Keratinocyte (primary cell): ENCODE measurements at regions not wholly inside any gene's neighbourhood (a gene's known extent, or its start where the extent isn't known, plus 50 kb on each side); places are given as distances from the start of the nearest gene placed in this dataset.
A peak's percentile ranks its signal among the peaks of the same experiment; 100 is the strongest.

Experiments
- DNase-seq: peaks from one replicate; pipeline ENCODE4 v3.0.0-alpha.2; 2011; ENCODE audit warnings: low read depth, missing footprints, low spot score
- FAIRE-seq: peaks from 2 replicates; lab custom pipeline; 2011; peaks lifted over from hg19 to GRCh38; lab: Jason Lieb, UNC
- H2AFZ ChIP-seq: 2 replicates; pipeline ENCODE4 v1.6.0; 2012; ENCODE audit warnings: low read length, control low read depth, inconsistent platforms; ENCODE audit not compliant: control insufficient read depth
- H3K27ac ChIP-seq: 2 replicates; pipeline ENCODE4 v1.5.1; 2011; ENCODE audit warnings: low read length; ENCODE audit not compliant: control insufficient read depth, insufficient read depth
- H3K27me3 ChIP-seq: 3 replicates; pipeline ENCODE4 v1.6.0; 2011; ENCODE audit warnings: low read length; ENCODE audit not compliant: control insufficient read depth, insufficient read depth; ENCODE audit errors: extremely low read depth
- H3K36me3 ChIP-seq, 2 experiments: 2 replicates in 1 of 2; 3 replicates in 1 of 2; pipeline ENCODE4 v1.5.1; 2011; ENCODE audit warnings: low read length in 2 of 2, mild to moderate bottlenecking in 1 of 2; ENCODE audit not compliant: control insufficient read depth in 2 of 2, insufficient read depth in 2 of 2; ENCODE audit errors: extremely low read depth in 1 of 2
- H3K4me1 ChIP-seq: 3 replicates; pipeline ENCODE4 v1.5.1; 2011; ENCODE audit warnings: low read length; ENCODE audit not compliant: control insufficient read depth, insufficient read depth; ENCODE audit errors: extremely low read depth
- H3K4me2 ChIP-seq: 3 replicates; pipeline ENCODE4 v1.6.0; 2011; ENCODE audit warnings: low read depth, low read length; ENCODE audit not compliant: control insufficient read depth, insufficient read depth; ENCODE audit errors: extremely low read depth
- H3K4me3 ChIP-seq, 3 experiments: fragments of 200-600 bp in 1 of 3; sonication (generic) in 1 of 3; 2 replicates in 2 of 3; 3 replicates in 1 of 3; pipeline ENCODE4 v1.5.1; 2011 to 2016; ENCODE audit warnings: low read length in 3 of 3, mild to moderate bottlenecking in 3 of 3, control low read depth in 2 of 3, inconsistent platforms in 1 of 3, low read depth in 1 of 3, mixed read lengths in 1 of 3, mixed run types in 1 of 3, moderate library complexity in 1 of 3; ENCODE audit not compliant: control insufficient read depth in 2 of 3, insufficient read depth in 2 of 3; ENCODE audit errors: extremely low read depth in 1 of 3
- H3K79me2 ChIP-seq: 2 replicates; pipeline ENCODE4 v1.6.0; 2012; ENCODE audit warnings: low read length; ENCODE audit not compliant: control insufficient read depth, insufficient read depth
- H3K9ac ChIP-seq: 3 replicates; pipeline ENCODE4 v1.6.0; 2011; ENCODE audit warnings: low read length; ENCODE audit not compliant: control insufficient read depth, insufficient read depth; ENCODE audit errors: extremely low read depth
- H3K9me1 ChIP-seq: 3 replicates; pipeline ENCODE4 v1.6.0; 2011; ENCODE audit warnings: low read length; ENCODE audit not compliant: control insufficient read depth, insufficient read depth; ENCODE audit errors: extremely low read depth
- H3K9me3 ChIP-seq: 2 replicates; pipeline ENCODE4 v1.5.1; 2012; ENCODE audit warnings: low read depth, low read length; ENCODE audit not compliant: control insufficient read depth
- H4K20me1 ChIP-seq: 3 replicates; pipeline ENCODE4 v1.6.0; 2011; ENCODE audit warnings: low read length; ENCODE audit not compliant: control insufficient read depth, insufficient read depth; ENCODE audit errors: extremely low read depth
- EZH2 ChIP-seq: IDR thresholded peaks from one replicate; pipeline ENCODE4 v1.6.1; 2012; ENCODE audit warnings: inconsistent platforms, mild to moderate bottlenecking, low read length, moderate library complexity
- dilution Hi-C: fragments of 300-500 bp; cut with MboI; formaldehyde crosslinking; loops from one replicate; pipeline ENCODE4 v1.7.0; 2020; ENCODE audit warnings: low sequenced_read_pairs; ENCODE audit not compliant: extremely low pct_ligation_motif_present
- TF ChIP-seq, protein P1 (sequence below), 3 experiments: IDR thresholded peaks in 1 of 3; conservative IDR thresholded peaks in 1 of 3; optimal IDR thresholded peaks in 1 of 3; 2 replicates in 2 of 3; 3 replicates in 1 of 3; pipeline versions ENCODE3 to v1.5.1; 2011; ENCODE audit warnings: low read length in 3 of 3, mild to moderate bottlenecking in 3 of 3, moderate library complexity in 2 of 3, control low read depth in 1 of 3, inconsistent platforms in 1 of 3; ENCODE audit not compliant: insufficient read depth in 2 of 3; ENCODE audit errors: extremely low read depth in 1 of 3

DNA sequence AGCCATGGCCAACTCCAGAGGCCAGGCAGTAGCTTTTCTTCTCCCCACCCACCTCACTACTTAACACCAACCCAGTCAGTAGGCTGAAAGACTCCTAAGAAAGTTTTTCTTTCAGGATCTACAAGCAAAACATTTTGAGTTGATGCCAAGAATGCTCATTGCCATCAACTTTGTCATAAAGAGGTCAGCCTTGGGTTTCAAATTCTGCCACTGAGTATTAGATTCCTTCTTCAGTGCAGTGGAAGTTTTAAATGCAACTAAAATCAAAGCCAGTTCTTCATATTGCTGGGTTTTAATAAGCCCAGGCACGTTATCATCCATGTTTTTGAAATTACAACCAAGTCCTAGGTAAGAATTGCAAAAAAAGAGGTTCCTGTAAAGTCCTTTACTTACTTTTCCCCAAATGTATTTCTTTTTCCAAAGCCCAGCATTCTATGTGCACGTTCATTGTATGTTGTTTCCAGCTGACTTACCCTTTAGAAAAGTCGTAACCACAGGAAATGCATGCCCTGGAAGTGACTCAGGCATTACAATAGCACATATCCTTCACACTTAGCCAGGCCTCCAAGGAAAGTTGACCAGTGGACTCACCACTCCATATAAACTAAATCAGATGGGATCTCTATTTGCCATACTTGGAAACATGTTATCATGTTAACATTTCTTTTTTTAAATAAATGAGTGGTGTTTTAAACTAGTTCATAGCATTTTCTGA is 229.9 kb downstream of the SOX3 start:
- H3K4me1 ChIP-seq, result peaks cover 8% of the 10 kb centered on the region
- FAIRE-seq (peak; percentile 72), DNase-seq (peak; percentile 13)
- TF ChIP-seq, protein P1, sequence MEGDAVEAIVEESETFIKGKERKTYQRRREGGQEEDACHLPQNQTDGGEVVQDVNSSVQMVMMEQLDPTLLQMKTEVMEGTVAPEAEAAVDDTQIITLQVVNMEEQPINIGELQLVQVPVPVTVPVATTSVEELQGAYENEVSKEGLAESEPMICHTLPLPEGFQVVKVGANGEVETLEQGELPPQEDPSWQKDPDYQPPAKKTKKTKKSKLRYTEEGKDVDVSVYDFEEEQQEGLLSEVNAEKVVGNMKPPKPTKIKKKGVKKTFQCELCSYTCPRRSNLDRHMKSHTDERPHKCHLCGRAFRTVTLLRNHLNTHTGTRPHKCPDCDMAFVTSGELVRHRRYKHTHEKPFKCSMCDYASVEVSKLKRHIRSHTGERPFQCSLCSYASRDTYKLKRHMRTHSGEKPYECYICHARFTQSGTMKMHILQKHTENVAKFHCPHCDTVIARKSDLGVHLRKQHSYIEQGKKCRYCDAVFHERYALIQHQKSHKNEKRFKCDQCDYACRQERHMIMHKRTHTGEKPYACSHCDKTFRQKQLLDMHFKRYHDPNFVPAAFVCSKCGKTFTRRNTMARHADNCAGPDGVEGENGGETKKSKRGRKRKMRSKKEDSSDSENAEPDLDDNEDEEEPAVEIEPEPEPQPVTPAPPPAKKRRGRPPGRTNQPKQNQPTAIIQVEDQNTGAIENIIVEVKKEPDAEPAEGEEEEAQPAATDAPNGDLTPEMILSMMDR (optimal IDR thresholded peaks at IDR 0.05 in 1 of 3, IDR thresholded peaks at IDR 0.05 in 1 of 3, conservative IDR thresholded peaks at IDR 0.05 in 1 of 3; ENCODE audit: extremely low read depth in 1 of 3, insufficient read depth in 2 of 3, low read length in 3 of 3), result no peak
- TF ChIP-seq EZH2, result no peak
- no peaks in the 10 kb centered on the region for H3K27me3 ChIP-seq
- no peaks in the 10 kb centered on the region for H3K9me3 ChIP-seq
- H3K27ac ChIP-seq, result peak overlapping the region; percentile 14
- no peak overlapping the region for H2AFZ ChIP-seq
- peak overlapping the region; percentile 43 for H3K4me2 ChIP-seq
- H3K4me3 ChIP-seq, result no peak overlapping the region
- no peaks in the 10 kb centered on the region for H4K20me1 ChIP-seq
- H3K79me2 ChIP-seq, result no peaks in the 10 kb centered on the region
- no peaks in the 10 kb centered on the region for H3K9me1 ChIP-seq
- H3K36me3 ChIP-seq, result no peaks in the 10 kb centered on the region
- H3K9ac ChIP-seq, result no peak overlapping the region
- dilution Hi-C loops, result no loop called here

DNA sequence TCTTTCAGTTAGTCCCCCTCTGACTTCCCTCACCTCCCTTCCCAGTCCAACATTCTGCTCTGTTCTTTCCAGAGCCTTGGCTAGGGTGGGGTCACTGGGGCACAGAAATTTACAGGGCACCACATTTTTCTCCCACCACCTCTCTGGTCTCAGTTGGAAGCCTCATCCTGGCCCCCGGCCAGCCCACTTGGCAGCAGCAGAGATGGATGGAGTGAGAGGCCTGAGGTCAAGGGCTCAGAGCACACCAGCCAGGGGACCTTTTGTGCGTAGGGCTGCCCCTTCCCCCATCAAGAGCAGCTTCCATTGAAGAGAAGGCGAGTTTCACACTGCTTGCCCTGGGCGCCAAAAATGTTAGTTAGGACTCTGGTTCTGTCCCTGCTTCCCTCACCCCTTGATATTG is 230.9 kb downstream of the SOX3 start:
- H3K79me2 ChIP-seq, result no peaks in the 10 kb centered on the region
- H3K9me1 ChIP-seq, result no peaks in the 10 kb centered on the region
- no peaks in the 10 kb centered on the region for H3K27me3 ChIP-seq
- no peak overlapping the region for H3K27ac ChIP-seq
- no peaks in the 10 kb centered on the region for H3K9me3 ChIP-seq
- FAIRE-seq, result no peak
- H3K9ac ChIP-seq, result no peak overlapping the region
- DNase-seq, result no peak
- H3K4me1 ChIP-seq, result peaks cover 8% of the 10 kb centered on the region
- dilution Hi-C loops, result no loop called here
- no peak overlapping the region for H3K4me2 ChIP-seq
- no peak overlapping the region for H3K4me3 ChIP-seq
- no peak for TF ChIP-seq EZH2
- TF ChIP-seq, protein P1 (optimal IDR thresholded peaks at IDR 0.05 in 1 of 3, IDR thresholded peaks at IDR 0.05 in 1 of 3, conservative IDR thresholded peaks at IDR 0.05 in 1 of 3; ENCODE audit: extremely low read depth in 1 of 3, insufficient read depth in 2 of 3, low read length in 3 of 3), result no peak
- H4K20me1 ChIP-seq, result no peaks in the 10 kb centered on the region
- no peak overlapping the region for H2AFZ ChIP-seq
- no peaks in the 10 kb centered on the region for H3K36me3 ChIP-seq
